Tibial artery (tissue), 4 donors: ENCODE measurements at regions not wholly inside any gene's neighbourhood (a gene's known extent, or its start where the extent isn't known, plus 50 kb on each side); places are given as distances from the start of the nearest gene placed in this dataset.
"Not testable (repeated sequence)": the region's sequence is repeated elsewhere in the genome, so short reads cannot be mapped to it uniquely, and the experiment has no call there.

ENCODE experiments used
- DNase-seq, 2 donors: peaks; one replicate each; pipeline ENCODE4 v3.0.0-alpha.2; 2019
- H3K27ac ChIP-seq, 2 donors: fragments of 200-600 bp; sonication (generic) in 1 of 2; 1 replicate in 1 of 2; 2 replicates in 1 of 2; pipeline ENCODE4 v1.5.1; 2018 to 2019; ENCODE audit warnings: mild to moderate bottlenecking in 1 of 2
- H3K27me3 ChIP-seq, 2 donors: fragments of 200-600 bp; sonication (generic) in 1 of 2; one replicate each; pipeline versions ENCODE4 v1.5.1 to v1.6.0; 2016 to 2019
- H3K36me3 ChIP-seq, 3 donors: fragments of 200-600 bp; sonication (generic) in 2 of 3; one replicate each; pipeline ENCODE4 v1.5.1; 2016 to 2019; ENCODE audit warnings: mild to moderate bottlenecking in 2 of 3
- H3K4me1 ChIP-seq, 4 donors: fragments of 200-600 bp; sonication (generic) in 2 of 4; 1 replicate in 3 of 4; 2 replicates in 1 of 4; pipeline ENCODE4 v1.5.1; 2016 to 2019
- H3K4me3 ChIP-seq, 2 donors: fragments of 200-600 bp; sonication (generic) in 1 of 2; 1 replicate in 1 of 2; 2 replicates in 1 of 2; pipeline ENCODE4 v1.5.1; 2018 to 2019; ENCODE audit warnings: mild to moderate bottlenecking in 2 of 2
- H3K9me3 ChIP-seq, 3 donors: fragments of 200-600 bp; sonication (generic) in 1 of 3; one replicate each; pipeline ENCODE4 v1.5.1; 2016 to 2019
- intact Hi-C: fragments of 100-400 bp; cut with DNase I; formaldehyde crosslinking; loops from one replicate; pipeline ENCODE4 v1.15.0; 2023; ENCODE audit warnings: low total_unique reads
- TF ChIP-seq, protein P1 (sequence below), 2 experiments: fragments of 200-600 bp in 1 of 2; fragments of 450-650 bp in 1 of 2; IDR thresholded peaks; one replicate each; pipeline ENCODE4 v1.5.1; 2017 to 2019; ENCODE audit warnings: antibody characterized with exemption in 2 of 2, mild to moderate bottlenecking in 1 of 2, moderate library complexity in 1 of 2

DNA sequence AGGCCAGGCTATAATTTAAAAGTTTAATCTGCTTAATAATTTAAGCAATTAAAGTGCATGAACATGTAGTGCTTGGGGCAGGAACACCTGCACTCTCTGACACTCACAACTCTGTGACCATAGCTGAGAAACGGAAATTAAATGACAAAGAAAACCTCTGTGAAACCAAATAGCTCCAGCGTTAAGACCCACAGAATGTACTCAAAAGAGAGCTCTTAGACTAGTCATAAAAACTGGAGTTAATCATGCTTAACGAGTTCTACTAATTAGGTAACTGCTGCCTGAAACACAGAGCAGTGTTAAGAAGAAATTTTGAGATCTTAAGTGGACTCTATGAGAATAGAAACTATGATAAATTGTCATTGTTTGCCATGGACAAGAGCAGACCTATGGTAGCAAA is 174.4 kb upstream of the SPIN4 start:
- no peak for DNase-seq
- TF ChIP-seq, protein P1, sequence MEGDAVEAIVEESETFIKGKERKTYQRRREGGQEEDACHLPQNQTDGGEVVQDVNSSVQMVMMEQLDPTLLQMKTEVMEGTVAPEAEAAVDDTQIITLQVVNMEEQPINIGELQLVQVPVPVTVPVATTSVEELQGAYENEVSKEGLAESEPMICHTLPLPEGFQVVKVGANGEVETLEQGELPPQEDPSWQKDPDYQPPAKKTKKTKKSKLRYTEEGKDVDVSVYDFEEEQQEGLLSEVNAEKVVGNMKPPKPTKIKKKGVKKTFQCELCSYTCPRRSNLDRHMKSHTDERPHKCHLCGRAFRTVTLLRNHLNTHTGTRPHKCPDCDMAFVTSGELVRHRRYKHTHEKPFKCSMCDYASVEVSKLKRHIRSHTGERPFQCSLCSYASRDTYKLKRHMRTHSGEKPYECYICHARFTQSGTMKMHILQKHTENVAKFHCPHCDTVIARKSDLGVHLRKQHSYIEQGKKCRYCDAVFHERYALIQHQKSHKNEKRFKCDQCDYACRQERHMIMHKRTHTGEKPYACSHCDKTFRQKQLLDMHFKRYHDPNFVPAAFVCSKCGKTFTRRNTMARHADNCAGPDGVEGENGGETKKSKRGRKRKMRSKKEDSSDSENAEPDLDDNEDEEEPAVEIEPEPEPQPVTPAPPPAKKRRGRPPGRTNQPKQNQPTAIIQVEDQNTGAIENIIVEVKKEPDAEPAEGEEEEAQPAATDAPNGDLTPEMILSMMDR (IDR thresholded peaks at IDR 0.05) = no peak
- Histone ChIP-seq H3K4me3 (no peak overlapping the region), H3K27me3 (no peaks in the 10 kb centered on the region), H3K4me1 (no peaks in the 10 kb centered on the region), H3K9me3 (peaks cover 0 to 3% (median 0%) of the 10 kb centered on the region in 3 donors), H3K27ac (no peak overlapping the region), H3K36me3 (no peaks in the 10 kb centered on the region)
- intact Hi-C loops = no loop called here

DNA sequence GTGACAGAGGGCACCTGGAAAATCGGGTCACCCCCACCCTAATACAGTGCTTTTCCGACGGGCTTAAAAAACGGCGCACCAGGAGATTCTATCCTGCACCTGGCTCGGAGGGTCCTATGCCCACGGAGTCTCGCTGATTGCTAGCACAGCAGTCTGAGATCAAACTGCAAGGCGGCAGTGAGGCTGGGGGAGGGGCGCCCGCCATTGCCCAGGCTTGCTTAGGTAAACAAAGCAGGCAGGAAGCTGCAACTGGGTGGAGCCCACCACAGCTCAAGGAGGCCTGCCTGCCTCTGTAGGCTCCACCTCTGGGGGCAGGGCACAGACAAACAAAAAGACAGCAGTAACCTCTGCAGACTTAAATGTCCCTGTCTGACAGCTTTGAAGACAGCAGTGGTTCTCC is 168.2 kb upstream of the SPIN4 start:
- H3K4me3 ChIP-seq, H3K36me3 ChIP-seq, H3K27me3 ChIP-seq, DNase-seq, intact Hi-C loops, H3K9me3 ChIP-seq, H3K27ac ChIP-seq: not testable (repeated sequence)
- H3K4me1 ChIP-seq = peaks cover 0 to 20% (median 3%) of the 10 kb centered on the region in 4 donors

DNA sequence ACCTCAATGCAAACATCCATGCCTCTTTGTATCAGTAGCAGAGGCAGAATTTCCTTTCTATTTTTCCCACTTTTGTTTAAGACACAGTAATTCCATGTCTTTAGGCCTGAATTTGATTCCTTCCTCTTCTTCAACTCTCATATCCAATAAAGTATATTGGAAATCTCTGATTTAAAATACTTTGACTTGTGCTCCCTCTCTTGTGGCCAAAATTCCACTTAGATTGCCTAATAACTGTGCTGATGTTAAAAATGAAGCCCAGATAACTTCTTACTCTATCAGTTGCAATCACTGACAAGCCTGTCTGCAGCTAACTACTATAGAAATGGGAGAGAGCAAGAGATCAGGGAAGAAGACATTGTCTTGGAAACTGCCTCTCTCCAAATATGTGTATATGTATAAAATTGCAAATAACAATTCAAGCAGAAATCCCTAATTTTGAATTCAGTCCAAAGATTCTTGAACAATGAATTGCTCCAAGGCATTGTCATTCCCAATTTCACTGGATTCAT is 163.5 kb upstream of the SPIN4 start:
- intact Hi-C loops = no loop called here
- no peak overlapping the region for H3K27ac ChIP-seq
- DNase-seq = no peak

DNA sequence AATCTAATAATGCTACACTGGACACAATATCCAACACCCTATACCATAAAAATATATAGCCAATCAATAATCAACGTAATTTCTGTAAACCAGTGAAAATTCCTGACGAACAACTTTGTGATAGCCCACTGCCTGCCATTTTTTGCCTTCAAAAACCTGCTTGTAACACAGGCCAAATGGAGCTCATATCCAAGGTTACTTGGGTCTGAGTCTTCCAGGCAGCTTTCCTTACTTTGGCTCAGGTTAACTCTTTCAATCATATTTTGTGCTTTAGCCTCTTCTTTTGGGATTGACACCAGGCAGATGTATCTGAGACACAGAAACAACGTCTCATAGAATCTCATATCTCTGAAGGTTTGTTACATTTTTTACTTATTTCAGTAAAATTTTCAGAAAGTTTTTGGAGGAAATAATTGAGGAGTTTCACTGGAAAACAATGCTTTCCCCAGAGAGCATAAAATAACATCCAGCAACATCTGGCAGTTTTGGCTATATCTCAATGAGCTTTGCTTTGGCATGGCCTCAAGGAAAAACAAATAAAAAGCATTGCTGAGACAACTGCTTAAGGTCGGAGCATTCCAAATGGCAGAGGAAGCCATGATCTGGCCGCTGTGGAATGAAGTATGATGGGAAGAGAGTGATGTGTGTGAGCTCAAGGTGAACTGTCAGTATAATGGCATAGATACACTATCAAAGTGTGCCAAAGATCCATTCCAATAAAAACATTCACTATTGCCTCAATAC is 162.9 kb upstream of the SPIN4 start:
- Histone ChIP-seq H3K9me3 (no peaks in the 10 kb centered on the region), H3K27me3 (no peaks in the 10 kb centered on the region), H3K36me3 (no peaks in the 10 kb centered on the region), H3K4me1 (peaks cover 0 to 32% (median 6%) of the 10 kb centered on the region in 4 donors), H3K27ac (no peak overlapping the region), H3K4me3 (no peak overlapping the region)
- intact Hi-C loops = no loop called here
- no peak for DNase-seq
- TF ChIP-seq, protein P1 (IDR thresholded peaks at IDR 0.05) = no peak

More for the DNA sequence above, 163.5 kb upstream of the SPIN4 start:
- Histone ChIP-seq H3K9me3 (no peaks in the 10 kb centered on the region), H3K4me1 (peaks cover 0 to 32% (median 6%) of the 10 kb centered on the region in 4 donors), H3K4me3 (no peak overlapping the region), H3K36me3 (no peaks in the 10 kb centered on the region), H3K27me3 (no peaks in the 10 kb centered on the region)
- TF ChIP-seq, protein P1 (IDR thresholded peaks at IDR 0.05) = no peak

DNA sequence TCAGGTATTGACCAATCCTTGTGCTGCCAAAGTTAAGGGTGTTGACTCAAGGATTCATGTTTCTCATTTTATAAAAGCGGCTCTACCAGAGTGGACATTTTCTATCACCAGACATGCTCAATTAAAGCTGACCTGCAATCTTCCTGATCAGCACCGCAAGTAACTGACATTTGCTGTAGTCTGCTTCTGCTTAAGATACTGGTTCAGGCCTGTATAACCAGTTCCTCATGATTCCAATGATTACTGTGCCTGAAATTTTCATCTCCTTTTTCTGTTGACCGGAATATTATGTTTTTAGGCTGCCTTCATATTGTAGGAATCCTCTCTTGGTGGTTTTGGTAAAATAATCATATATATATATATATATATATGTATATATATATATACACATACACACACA is 160.2 kb upstream of the SPIN4 start:
- H3K27ac ChIP-seq = no peak overlapping the region
- intact Hi-C loops = no loop called here
- H3K4me3 ChIP-seq = no peak overlapping the region
- no peaks in the 10 kb centered on the region for H3K9me3 ChIP-seq
- DNase-seq = no peak
- peaks cover 0 to 31% (median 6%) of the 10 kb centered on the region in 4 donors for H3K4me1 ChIP-seq
- no peaks in the 10 kb centered on the region for H3K27me3 ChIP-seq
- TF ChIP-seq, protein P1 (IDR thresholded peaks at IDR 0.05) = no peak
- H3K36me3 ChIP-seq = no peaks in the 10 kb centered on the region

DNA sequence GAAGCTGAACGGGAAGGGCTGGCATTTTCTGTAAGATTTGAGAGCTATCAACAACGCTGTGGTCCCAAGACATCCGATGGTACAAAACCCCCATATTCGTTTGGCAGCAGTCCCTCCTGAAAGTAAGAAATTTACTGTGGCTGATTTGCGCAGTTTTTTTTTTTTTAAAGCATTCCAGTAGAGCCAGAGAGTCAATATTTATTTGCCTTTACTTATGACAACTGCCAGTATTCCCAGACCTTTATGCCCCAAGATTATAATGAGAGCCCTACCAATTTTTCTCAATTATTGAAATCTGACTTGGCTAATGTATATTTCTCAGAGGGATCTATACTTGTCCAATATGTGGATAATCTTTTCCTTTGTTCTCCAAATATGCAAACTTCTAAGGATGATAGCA is 157.5 kb upstream of the SPIN4 start:
- TF ChIP-seq, protein P1 (IDR thresholded peaks at IDR 0.05) = no peak
- Histone ChIP-seq H3K27me3 (no peaks in the 10 kb centered on the region), H3K9me3 (no peaks in the 10 kb centered on the region), H3K27ac (no peak overlapping the region), H3K4me1 (peaks cover 0 to 10% (median 1%) of the 10 kb centered on the region in 4 donors), H3K36me3 (no peaks in the 10 kb centered on the region), H3K4me3 (no peak overlapping the region)
- no peak for DNase-seq
- intact Hi-C loops = no loop called here
